Small intestine (tissue), 7 donors: ENCODE measurements at regions not wholly inside any gene's neighbourhood (a gene's known extent, or its start where the extent isn't known, plus 50 kb on each side); places are given as distances from the start of the nearest gene placed in this dataset.

Experiments used
- DNase-seq, 2 donors: peaks; one replicate each; pipeline versions ENCODE4 v3.0.0 to v3.0.0-alpha.2; 2013
- FAIRE-seq: peaks from 2 replicates; lab custom pipeline; 2012; peaks lifted over from hg19 to GRCh38; lab: Jason Lieb, UNC
- H3K27ac ChIP-seq, 3 donors: one replicate each; pipeline ENCODE4 v1.5.1; 2013; ENCODE audit warnings: low read length in 2 of 3, mild to moderate bottlenecking in 2 of 3, control low read depth in 1 of 3, inconsistent platforms in 1 of 3, low read depth in 1 of 3, moderate library complexity in 1 of 3
- H3K27me3 ChIP-seq, 3 donors: one replicate each; pipeline ENCODE4 v1.6.1; 2013; ENCODE audit warnings: low read length in 3 of 3, inconsistent platforms in 1 of 3; ENCODE audit not compliant: control insufficient read depth in 3 of 3, insufficient read depth in 3 of 3
- H3K36me3 ChIP-seq, 3 donors: one replicate each; pipeline ENCODE4 v1.6.1; 2013; ENCODE audit warnings: low read length in 3 of 3, inconsistent platforms in 1 of 3, low read depth in 1 of 3, mild to moderate bottlenecking in 1 of 3, moderate library complexity in 1 of 3; ENCODE audit not compliant: control insufficient read depth in 3 of 3, insufficient read depth in 2 of 3
- H3K4me1 ChIP-seq, 3 donors: one replicate each; pipeline ENCODE4 v1.6.1; 2013; ENCODE audit warnings: low read length in 2 of 3, inconsistent platforms in 1 of 3, low read depth in 1 of 3, mild to moderate bottlenecking in 1 of 3, moderate library complexity in 1 of 3; ENCODE audit not compliant: control insufficient read depth in 3 of 3, insufficient read depth in 2 of 3
- H3K4me3 ChIP-seq, 3 donors: one replicate each; pipeline ENCODE4 v1.5.1; 2013; ENCODE audit warnings: low read length in 3 of 3, control low read depth in 1 of 3, inconsistent platforms in 1 of 3, low read depth in 1 of 3, mild to moderate bottlenecking in 1 of 3, moderate library complexity in 1 of 3
- H3K9me3 ChIP-seq, 2 donors: one replicate each; pipeline ENCODE4 v1.6.1; 2013; ENCODE audit warnings: low read depth in 1 of 2, low read length in 1 of 2; ENCODE audit not compliant: control insufficient read depth in 2 of 2, insufficient read depth in 1 of 2
- WGBS, 3 donors: extraction: QIAGEN DNeasy Blood & Tissue Kit; methylation state at CpG; one replicate each; pipeline ENCODE4 v1.1.7; 2013; 5-methylcytosine and 5-hydroxymethylcytosine counted together
- donor health status: healthy with polysubstance abuse.
- donor health status: control.
- donor health status: control.
- donor health status: Bipolar disorder and iron deficiency.
- donor health status: healthy.

GRCh38 chr20:22418738-22419137 lies 165.6 kb downstream of the FOXA2 start:
- Histone ChIP-seq H3K4me3 (no peak overlapping the region), H3K36me3 (no peaks in the 10 kb centered on the region), H3K9me3 (no peaks in the 10 kb centered on the region), H3K27ac (no peak overlapping the region), H3K4me1 (no peaks in the 10 kb centered on the region), H3K27me3 (no peaks in the 10 kb centered on the region)
- DNase-seq = no peak
- no peak for FAIRE-seq
- WGBS, 3 donors = 67 to 84% (median 69%) methylated on average over 2 of the region's 2 CpGs

- DNase-seq (no peak), FAIRE-seq (no peak)
- WGBS, 3 donors = 40 to 73% (median 51%) methylated on average over 4 of the region's 4 CpGs
- no peaks in the 10 kb centered on the region for H3K27me3 ChIP-seq
- H3K9me3 ChIP-seq = no peaks in the 10 kb centered on the region
- no peaks in the 10 kb centered on the region for H3K36me3 ChIP-seq
- H3K4me3 ChIP-seq = no peak overlapping the region
- no peak overlapping the region for H3K27ac ChIP-seq
- peaks cover 0 to 12% (median 4%) of the 10 kb centered on the region in 3 donors for H3K4me1 ChIP-seq
Observed at GRCh38 chr20:22414305-22414742, 170.0 kb downstream of the FOXA2 start.

GRCh38 chr20:22412977-22413868 lies 171.1 kb downstream of the FOXA2 start:
- Histone ChIP-seq H3K4me3 (no peak overlapping the region), H3K27me3 (no peaks in the 10 kb centered on the region), H3K4me1 (peaks cover 0 to 12% (median 4%) of the 10 kb centered on the region in 3 donors), H3K36me3 (no peaks in the 10 kb centered on the region), H3K9me3 (no peaks in the 10 kb centered on the region), H3K27ac (no peak overlapping the region)
- FAIRE-seq (no peak), DNase-seq (peak in 1 of 2 donors; percentile 31)
- 65 to 76% (median 66%) methylated on average over 14 of the region's 14 CpGs for WGBS, 3 donors

GRCh38 chr20:22411627-22412450 lies 172.5 kb downstream of the FOXA2 start:
- peak; percentile 74 to 80 for DNase-seq
- 42 to 63% (median 54%) methylated on average over 12 of the region's 12 CpGs for WGBS, 3 donors
- H3K27ac ChIP-seq = peak overlapping the region in 1 of 3 donors; percentile 19

GRCh38 chr20:22411286-22411626 lies 173.1 kb downstream of the FOXA2 start:
- Histone ChIP-seq H3K4me1 (peaks cover 0 to 12% (median 4%) of the 10 kb centered on the region in 3 donors), H3K27ac (no peak overlapping the region)

More at GRCh38 chr20:22411627-22412450, 172.5 kb downstream of the FOXA2 start:
- Histone ChIP-seq H3K9me3 (no peaks in the 10 kb centered on the region), H3K27me3 (no peaks in the 10 kb centered on the region), H3K36me3 (no peaks in the 10 kb centered on the region), H3K4me3 (no peak overlapping the region), H3K4me1 (peaks cover 0 to 12% (median 4%) of the 10 kb centered on the region in 3 donors)
- FAIRE-seq = no peak

GRCh38 chr20:22410556-22411130 lies 173.7 kb downstream of the FOXA2 start:
- no peak overlapping the region for H3K4me3 ChIP-seq
- DNase-seq (no peak), FAIRE-seq (no peak)
- H3K9me3 ChIP-seq = no peaks in the 10 kb centered on the region
- H3K36me3 ChIP-seq = no peaks in the 10 kb centered on the region
- peaks cover 0 to 12% (median 4%) of the 10 kb centered on the region in 3 donors for H3K4me1 ChIP-seq
- H3K27ac ChIP-seq = no peak overlapping the region
- H3K27me3 ChIP-seq = no peaks in the 10 kb centered on the region
- WGBS, 3 donors = 84 to 88% (median 86%) methylated on average over 4 of the region's 4 CpGs

More at GRCh38 chr20:22411286-22411626, 173.1 kb downstream of the FOXA2 start:
- 9 to 63% (median 44%) methylated on average over 1 of the region's 1 CpG for WGBS, 3 donors
- Histone ChIP-seq H3K36me3 (no peaks in the 10 kb centered on the region), H3K9me3 (no peaks in the 10 kb centered on the region), H3K4me3 (no peak overlapping the region), H3K27me3 (no peaks in the 10 kb centered on the region)
- no peak for FAIRE-seq
- DNase-seq = no peak

GRCh38 chr20:22408521-22409402 lies 175.6 kb downstream of the FOXA2 start:
- DNase-seq (peak in 1 of 2 donors; percentile 39), FAIRE-seq (no peak)
- Histone ChIP-seq H3K4me1 (peaks cover 0 to 17% (median 4%) of the 10 kb centered on the region in 3 donors), H3K4me3 (no peak overlapping the region), H3K27me3 (peaks cover 0 to 5% (median 0%) of the 10 kb centered on the region in 3 donors), H3K9me3 (no peaks in the 10 kb centered on the region), H3K36me3 (no peaks in the 10 kb centered on the region), H3K27ac (no peak overlapping the region)
- WGBS, 3 donors = 90 to 98% (median 92%) methylated on average over 2 of the region's 2 CpGs
